ENCODE measurements at regions not wholly inside any gene's neighbourhood (a gene's known extent, or its start where the extent isn't known, plus 50 kb on each side); places are given as distances from the start of the nearest gene placed in this dataset.

DNA sequence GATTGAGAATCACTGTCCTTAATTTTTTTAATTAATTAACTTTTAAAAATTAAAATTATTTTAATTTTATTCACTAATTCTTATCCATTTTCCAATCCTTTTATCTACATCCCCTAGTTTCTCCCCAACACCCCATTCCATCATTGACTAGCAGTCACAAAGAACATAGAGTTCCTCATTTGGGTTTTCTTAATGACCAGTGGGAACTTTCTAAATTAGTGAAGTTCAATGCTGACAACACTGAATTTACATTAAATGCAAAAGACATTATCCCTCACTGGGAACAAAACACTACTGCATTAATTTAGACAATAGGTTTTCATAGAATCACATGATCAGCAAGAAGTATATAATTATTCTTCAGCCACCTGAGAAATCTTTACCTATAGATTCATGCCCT is 80.6 kb upstream of the GLS start:
- Histone ChIP-seq H3K36me3 (no peaks in the 10 kb centered on the region), H3K4me3 (ENCODE audit: low read depth in 1 of 2, low read length in 1 of 2) (no peak overlapping the region), H3K27ac (no peak overlapping the region), H3K4me1 (ENCODE audit: control insufficient read depth in 1 of 2, insufficient read depth in 1 of 2, low read depth in 1 of 2, low read length in 1 of 2) (no peaks in the 10 kb centered on the region), H3K9me3 (no peaks in the 10 kb centered on the region), H3K27me3 (no peaks in the 10 kb centered on the region)
- no peak for TF ChIP-seq CTCF (IDR thresholded peaks at IDR 0.05)

DNA sequence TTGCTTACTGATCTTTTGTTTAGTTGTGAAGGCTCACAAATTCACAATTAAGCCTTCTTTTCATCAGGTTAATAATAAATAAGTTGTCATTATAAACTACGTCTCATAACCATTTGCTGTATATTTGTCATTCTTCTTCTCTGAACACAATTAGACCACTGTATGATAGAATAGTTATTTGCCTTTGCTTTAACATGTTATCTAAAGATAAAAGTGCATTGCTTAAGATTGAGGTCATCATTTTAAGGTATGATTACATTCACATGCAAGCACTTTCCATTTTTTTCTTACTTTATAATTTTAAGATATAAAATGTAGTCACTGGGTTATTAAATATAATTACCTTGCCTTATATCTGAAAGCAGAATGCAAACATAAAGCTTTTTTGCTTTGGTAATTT is 80.1 kb upstream of the GLS start:
- no peaks in the 10 kb centered on the region for H3K27me3 ChIP-seq
- TF ChIP-seq CTCF (IDR thresholded peaks at IDR 0.05), result no peak
- H3K36me3 ChIP-seq, result no peaks in the 10 kb centered on the region
- no peaks in the 10 kb centered on the region for H3K4me1 ChIP-seq (ENCODE audit: control insufficient read depth in 1 of 2, insufficient read depth in 1 of 2, low read depth in 1 of 2, low read length in 1 of 2)
- no peaks in the 10 kb centered on the region for H3K9me3 ChIP-seq
- H3K4me3 ChIP-seq (ENCODE audit: low read depth in 1 of 2, low read length in 1 of 2), result no peak overlapping the region
- H3K27ac ChIP-seq, result no peak overlapping the region

DNA sequence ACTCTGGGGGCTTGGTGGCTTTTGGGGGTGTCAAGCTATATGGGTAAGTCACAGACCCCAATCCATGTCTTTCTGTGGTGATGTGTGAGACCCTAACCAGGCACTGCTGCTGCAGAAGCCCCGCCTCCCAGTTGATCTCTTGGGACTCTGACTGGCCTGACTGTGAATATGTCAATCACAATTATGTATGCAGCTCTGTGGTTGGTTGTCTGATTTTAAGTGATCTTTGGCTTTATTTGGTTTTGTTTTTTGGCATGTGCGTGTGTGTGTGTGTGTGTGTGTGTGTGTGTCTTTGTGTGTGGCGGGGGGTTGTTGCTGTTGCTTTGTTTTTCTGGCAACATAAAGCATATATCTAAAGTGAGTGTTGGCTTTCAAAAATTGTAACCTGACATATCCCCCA is 78.5 kb upstream of the GLS start:
- no peaks in the 10 kb centered on the region for H3K9me3 ChIP-seq
- H3K36me3 ChIP-seq, result no peaks in the 10 kb centered on the region
- no peak for TF ChIP-seq CTCF (IDR thresholded peaks at IDR 0.05)
- H3K4me1 ChIP-seq (ENCODE audit: control insufficient read depth in 1 of 2, insufficient read depth in 1 of 2, low read depth in 1 of 2, low read length in 1 of 2), result no peaks in the 10 kb centered on the region
- no peaks in the 10 kb centered on the region for H3K27me3 ChIP-seq
- H3K4me3 ChIP-seq (ENCODE audit: low read depth in 1 of 2, low read length in 1 of 2), result no peak overlapping the region
- H3K27ac ChIP-seq, result no peak overlapping the region

DNA sequence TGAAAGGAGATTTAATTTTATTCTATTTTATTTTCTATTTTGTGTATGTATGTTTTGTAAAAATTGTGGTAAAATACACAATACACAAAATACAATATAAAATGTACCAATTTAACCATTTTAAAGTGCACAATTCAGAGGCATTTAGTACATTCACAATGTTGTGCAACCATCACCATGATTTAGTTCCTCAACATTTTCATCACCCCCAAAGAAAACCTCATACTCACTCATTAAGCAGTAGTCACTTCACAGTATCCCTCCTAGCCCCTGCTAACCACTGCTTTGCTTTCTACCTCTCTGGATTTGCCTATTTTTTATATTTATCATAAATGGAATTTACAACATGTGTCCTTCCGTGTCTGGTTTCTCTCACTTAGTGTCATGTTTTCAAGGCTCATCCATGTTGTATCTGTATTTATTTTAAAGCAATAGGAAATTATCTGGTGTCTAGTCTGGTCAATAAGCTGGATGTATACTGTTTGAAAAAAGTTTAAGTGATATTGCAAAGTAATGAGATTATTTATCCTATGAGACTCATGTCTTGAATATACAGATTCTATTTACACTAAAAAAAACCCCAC is 77.9 kb upstream of the GLS start:
- TF ChIP-seq CTCF (IDR thresholded peaks at IDR 0.05), result no peak
- Histone ChIP-seq H3K4me3 (ENCODE audit: low read depth in 1 of 2, low read length in 1 of 2) (no peak overlapping the region), H3K27me3 (no peaks in the 10 kb centered on the region), H3K4me1 (ENCODE audit: control insufficient read depth in 1 of 2, insufficient read depth in 1 of 2, low read depth in 1 of 2, low read length in 1 of 2) (no peaks in the 10 kb centered on the region), H3K9me3 (no peaks in the 10 kb centered on the region), H3K36me3 (no peaks in the 10 kb centered on the region), H3K27ac (no peak overlapping the region)

DNA sequence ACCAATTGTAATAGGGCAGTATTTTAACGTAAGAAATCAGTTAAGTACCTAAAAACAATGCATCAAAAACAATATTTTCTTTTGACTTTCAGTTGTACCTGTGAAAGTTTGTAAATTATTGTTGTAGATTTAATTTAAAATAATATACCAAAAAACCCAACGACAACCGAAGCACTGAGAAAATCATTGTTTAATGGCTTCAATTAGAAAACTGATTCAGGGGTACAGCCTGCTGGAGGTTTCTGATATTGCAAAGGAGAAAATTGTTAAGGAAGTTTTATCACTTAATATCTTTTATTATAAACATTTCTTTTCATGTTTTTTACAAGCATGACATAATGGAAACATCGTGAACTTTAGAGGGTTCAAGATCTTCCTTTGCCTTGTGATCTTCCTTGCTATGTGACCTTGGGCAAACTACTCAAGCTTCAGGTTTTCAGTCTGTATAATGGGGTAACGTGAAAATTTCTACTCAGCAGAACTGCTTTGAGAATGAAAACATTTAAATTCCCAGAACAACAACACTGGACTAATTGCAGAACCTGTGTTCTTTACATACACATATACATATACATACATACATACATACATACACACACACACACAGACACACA is 76.3 kb upstream of the GLS start:
- Histone ChIP-seq H3K36me3 (no peaks in the 10 kb centered on the region), H3K4me1 (ENCODE audit: control insufficient read depth in 1 of 2, insufficient read depth in 1 of 2, low read depth in 1 of 2, low read length in 1 of 2) (no peaks in the 10 kb centered on the region), H3K9me3 (no peaks in the 10 kb centered on the region), H3K27ac (no peak overlapping the region), H3K27me3 (no peaks in the 10 kb centered on the region), H3K4me3 (ENCODE audit: low read depth in 1 of 2, low read length in 1 of 2) (no peak overlapping the region)
- TF ChIP-seq CTCF (IDR thresholded peaks at IDR 0.05), result no peak

All from neutrophil (primary cell).